ENCODE measurements at regions not wholly inside any gene's neighbourhood (a gene's known extent, or its start where the extent isn't known, plus 50 kb on each side); places are given as distances from the start of the nearest gene placed in this dataset.

DNA sequence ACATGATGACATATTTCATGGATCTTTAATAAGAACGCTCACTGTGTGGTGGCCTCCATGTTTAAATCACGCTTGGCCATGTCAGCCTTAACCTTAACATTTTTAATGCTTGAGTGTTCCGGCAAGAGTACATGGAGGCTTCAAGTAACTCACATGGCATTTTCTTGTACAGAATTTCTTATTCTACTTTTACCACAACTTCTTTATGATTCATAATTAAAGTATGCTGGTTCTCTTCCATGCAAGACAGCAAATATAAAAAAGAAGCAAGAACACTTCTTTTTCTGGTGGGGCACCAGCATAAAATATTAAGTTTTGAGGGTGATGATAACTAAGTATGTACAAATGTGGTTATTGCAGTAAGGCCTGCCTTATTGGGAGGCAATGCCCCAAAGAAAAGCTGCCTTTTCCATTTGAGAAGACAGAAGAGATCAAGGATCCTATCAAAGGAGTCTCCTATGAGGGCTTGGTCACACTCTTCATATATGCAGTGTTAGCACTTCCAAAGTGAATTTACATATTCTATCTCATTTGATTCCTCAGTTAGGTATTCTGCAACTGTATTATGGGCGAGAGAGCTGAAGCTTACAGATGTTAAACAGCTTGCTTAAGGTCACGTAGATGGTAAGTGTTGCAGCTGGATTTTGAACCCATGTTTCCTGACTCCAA is 382.7 kb upstream of the MEF2C start:
- TF ChIP-seq, protein P1, sequence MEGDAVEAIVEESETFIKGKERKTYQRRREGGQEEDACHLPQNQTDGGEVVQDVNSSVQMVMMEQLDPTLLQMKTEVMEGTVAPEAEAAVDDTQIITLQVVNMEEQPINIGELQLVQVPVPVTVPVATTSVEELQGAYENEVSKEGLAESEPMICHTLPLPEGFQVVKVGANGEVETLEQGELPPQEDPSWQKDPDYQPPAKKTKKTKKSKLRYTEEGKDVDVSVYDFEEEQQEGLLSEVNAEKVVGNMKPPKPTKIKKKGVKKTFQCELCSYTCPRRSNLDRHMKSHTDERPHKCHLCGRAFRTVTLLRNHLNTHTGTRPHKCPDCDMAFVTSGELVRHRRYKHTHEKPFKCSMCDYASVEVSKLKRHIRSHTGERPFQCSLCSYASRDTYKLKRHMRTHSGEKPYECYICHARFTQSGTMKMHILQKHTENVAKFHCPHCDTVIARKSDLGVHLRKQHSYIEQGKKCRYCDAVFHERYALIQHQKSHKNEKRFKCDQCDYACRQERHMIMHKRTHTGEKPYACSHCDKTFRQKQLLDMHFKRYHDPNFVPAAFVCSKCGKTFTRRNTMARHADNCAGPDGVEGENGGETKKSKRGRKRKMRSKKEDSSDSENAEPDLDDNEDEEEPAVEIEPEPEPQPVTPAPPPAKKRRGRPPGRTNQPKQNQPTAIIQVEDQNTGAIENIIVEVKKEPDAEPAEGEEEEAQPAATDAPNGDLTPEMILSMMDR (IDR thresholded peaks at IDR 0.05) = no peak
- no peak for TF ChIP-seq ZFX (IDR thresholded peaks at IDR 0.05; ENCODE audit: borderline replicate concordance)
